ENCODE measurements at regions not wholly inside any gene's neighbourhood (a gene's known extent, or its start where the extent isn't known, plus 50 kb on each side); places are given as distances from the start of the nearest gene placed in this dataset.
"Not testable (repeated sequence)": the region's sequence is repeated elsewhere in the genome, so short reads cannot be mapped to it uniquely, and the experiment has no call there.

DNA sequence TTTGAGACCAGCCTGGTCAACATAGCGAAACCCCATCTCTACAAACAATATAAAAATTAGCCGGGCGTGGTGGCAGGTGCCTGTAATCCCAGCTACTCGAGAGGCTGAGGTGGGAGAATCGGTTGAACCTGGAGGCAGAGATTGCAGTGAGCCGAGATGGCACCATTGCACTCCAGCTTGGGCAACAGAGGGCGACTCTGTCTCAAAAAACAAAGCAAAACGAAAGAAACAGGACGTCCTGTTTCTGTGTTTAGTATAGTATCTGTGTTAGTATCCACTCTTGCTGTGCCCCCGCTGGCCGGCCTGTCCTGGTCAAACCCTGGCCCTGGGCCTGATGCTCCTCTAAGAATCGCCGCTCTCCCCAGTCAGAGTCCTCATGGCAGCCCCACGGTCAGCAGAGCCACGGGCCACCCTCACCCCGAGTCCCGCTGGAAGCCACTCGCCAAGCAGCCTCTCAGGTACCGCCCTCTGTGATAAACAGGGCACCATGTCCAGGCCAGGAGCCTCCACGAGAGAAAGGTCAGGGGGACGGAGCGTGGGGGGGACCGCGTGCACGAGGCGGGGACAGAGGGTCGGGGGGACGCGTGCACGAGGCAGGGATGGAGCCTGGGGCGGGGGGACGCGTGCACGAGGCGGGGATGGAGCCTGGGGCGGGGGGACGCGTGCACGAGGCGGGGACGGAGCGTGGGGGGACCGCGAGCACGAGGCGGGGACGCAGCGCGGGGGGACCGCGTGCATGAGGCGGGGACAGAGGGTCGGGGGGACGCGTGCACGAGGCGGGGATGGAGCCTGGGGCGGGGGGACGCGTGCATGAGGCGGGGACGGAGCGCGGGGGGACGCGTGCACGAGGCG is 384.5 kb downstream of the SMOC2 start:
- no peak for DNase-seq (ENCODE audit: low read depth)

DNA sequence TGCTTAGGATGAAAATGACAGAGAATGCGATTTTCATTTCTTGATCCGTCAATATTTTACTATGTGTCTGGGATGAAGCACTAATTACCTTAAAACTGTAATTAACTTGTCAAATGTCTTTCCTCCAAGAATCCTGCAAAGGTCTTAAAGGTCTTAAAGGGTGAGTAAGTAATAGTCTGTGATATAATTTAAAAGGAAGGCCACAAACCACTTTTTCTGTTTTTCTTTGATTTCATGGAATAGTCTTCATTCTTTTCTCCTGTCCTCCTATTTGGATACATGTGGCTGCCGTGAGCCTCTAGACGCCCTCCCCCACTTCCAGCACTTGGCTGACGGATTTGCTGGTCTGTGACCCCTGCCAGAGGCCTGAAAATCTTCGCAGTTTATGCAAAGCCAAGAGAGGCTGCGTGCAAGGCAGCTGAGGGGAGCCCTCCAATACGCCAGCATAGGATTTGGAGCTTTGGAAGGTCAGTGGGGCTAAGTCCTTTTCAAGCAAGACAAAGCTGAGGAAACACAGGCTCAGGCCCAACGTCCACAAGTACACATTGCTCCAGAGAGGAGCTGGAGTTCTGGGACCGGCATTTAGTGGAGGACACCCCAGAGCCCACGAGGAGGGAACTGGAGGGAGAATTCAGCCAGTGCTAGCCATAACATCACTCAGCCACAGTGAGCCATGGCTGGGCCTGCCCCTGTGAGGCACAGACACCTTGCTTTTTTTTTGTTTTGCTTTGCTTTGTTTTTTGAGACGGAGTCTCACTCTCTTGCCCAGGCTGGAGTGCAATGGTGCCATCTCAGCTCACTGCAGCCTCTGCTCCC is 382.6 kb downstream of the SMOC2 start:
- no peak for DNase-seq (ENCODE audit: low read depth)

DNA sequence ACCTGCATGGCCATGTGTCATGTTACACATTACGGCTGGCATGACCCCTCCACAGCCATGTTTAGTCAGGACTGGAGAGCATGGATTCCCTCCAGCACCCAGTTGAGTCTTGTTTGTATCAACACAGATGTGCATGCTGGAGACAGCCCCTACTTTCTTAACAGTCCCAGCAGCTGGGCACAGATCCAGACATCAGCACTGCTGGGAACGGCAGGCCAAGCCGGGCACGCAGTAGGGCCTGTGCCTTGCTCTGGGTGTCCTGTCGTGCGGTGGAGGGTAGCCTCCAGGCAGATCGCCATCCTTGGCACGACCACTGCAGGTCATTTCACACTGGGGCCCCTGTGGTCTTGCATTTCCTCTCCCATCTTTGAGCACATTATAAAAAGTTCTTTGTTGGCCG is 381.4 kb downstream of the SMOC2 start:
- DNase-seq (ENCODE audit: low read depth), result no peak

DNA sequence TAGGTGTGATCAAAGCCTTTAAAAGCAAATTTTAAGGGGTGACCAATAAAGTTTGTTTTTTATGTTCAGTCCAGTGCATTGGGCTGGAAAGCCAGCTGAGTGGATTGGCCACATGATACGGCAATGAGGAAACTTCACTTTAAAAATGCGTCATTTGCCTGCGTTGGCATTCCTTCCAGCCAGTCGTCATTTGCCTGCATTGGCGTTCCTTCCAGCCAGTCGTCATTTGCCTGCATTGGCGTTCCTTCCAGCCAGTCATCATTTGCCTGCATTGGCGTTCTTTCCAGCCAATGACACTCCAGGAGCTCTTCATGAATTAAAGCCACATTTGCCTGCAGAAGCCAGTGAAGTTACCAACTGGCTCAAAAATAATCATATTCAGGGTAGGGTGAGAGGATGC is 378.6 kb downstream of the SMOC2 start:
- DNase-seq (ENCODE audit: low read depth), result no peak

DNA sequence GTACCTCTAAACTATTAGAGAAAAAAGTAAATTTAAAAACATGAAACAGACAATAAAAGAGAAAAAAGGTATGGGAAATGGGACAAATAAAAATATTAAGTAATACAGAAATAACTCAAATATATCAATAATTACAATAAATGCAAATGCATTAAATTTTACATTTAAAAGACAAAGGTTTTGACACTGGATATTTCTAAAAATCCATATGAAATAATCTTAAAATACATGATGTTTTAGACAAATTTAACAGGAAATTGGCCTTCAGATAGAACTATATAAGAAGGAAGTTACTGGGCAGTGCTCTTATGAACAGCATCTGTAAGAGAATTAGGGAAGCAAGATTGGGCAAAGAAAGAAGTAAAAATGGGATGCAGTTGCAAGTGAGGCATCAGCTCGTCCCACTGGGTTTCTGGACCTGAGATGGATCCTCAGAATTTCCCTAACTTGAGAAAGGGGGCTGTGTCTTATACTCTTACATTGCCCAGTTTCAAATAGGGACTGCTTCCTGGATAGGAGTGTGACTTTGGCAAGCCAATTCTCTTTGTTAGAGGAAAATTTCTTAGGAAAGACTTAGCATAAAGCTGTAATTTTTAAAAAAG is 376.7 kb downstream of the SMOC2 start:
- no peak for DNase-seq (ENCODE audit: low read depth)

DNA sequence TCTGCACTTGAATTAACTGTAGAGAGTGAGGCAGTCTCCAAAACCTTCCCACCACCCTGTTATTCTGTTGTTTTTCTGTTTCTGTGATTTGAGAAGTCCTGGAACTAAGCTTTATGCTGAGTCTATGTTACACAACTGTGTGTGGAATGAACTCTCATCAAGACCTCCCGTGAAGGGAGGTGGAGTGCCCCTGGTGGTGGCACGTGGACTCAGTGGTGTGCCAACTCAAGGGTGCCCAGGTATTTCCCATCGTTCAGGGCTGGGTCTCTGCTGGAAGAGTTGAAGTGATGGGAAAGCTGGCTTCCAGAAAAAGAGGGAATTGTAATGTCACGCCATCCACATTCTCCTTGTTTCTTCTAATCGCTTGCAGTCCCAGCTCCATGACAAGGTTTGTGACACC is 374.2 kb downstream of the SMOC2 start:
- DNase-seq (ENCODE audit: low read depth), result no peak

DNA sequence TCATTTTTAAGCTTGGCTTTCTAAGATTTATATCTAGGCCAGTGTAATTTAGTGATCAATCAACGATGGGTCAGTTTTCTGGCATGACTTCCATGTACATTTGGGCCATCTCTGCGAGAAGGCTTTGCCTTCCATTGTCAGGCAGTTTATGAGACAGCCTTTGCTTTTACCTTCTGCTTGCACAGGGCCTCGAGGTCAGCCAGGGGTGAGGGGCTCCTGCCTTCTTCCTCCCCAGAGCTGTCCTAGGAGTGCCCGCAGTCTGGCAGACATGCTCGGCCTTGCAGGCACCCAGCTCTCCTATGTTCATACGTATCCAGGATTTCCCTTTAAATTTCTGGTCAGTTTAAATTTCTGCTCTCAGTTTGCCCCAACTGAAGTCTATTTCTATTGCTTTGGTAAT is 367.2 kb downstream of the SMOC2 start:
- no peak for DNase-seq (ENCODE audit: low read depth)

DNA sequence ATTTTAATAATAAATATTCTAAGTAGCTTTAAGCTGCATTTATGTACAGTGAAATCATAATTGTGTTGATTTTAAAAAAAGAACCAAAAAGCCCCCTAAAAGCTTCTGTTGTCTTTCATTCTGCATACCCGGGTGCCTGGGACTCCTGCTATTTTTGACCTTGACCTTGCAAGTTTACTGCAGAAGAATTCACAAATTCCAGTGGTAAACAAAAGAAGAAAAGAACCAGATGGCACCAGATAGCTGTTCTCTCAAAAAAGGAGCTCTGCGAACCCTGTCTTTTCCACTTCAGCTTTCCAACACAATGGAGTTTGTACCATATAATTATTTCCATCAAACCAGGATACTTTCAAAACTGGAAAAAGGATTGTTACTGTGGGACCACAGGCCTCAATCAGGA is 363.3 kb downstream of the SMOC2 start:
- no peak for DNase-seq (ENCODE audit: low read depth)

DNA sequence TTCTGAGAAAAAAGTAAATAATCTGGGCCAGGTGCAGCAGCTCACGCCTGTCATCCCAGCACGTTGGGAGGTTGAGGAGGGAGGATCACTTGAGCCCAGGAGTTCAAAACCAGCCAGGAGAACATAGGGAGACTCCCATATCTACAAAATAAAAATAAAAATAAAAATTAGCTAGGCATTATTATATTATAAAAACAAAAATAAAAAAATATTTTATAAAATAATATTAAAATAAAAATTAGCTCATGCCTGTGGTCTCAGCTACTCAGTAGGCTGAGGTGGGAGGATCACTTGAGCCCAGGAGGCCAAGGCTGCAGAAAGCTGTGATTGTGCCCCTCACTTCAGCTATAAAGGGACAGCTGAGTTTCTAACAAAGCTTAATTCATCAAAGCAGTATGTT is 362.9 kb downstream of the SMOC2 start:
- no peak for DNase-seq (ENCODE audit: low read depth)

DNA sequence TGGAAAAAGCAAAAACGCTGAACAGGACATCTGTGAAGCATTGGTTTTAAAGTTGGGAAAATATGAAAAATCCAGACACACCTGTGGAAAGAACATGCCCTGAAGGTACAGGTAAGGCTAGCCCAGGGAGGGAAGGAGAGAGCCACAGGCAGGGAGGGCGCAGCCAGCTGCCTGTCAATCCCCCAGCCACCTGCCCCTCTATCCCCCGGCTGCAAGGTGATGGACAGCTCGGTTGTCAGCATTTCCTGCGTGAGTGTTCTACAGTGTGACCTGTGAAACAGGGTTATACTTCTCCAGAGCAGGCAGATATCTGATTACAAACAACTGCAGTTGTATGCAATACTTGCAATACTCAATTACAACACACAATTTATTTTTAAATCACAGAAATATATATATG is 358.1 kb downstream of the SMOC2 start:
- no peak for DNase-seq (ENCODE audit: low read depth)

DNA sequence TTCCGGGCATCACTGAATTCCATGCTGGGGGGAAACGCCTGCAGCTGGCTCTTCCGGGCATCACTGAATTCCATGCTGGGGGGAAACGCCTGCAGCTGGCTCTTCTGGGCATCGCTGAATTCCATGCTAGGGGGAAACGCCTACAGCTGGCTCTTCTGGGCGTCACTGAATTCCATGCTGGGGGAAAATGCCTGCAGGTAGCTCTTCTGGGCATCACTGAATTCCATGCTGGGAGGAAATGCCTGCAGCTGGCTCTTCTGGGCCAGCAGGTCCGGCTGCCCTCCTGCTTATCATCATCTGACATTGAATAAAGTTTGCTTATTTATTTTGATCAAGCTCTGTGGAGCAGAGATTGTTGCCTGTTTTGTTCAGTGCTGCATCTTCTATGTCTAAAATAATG is 355.1 kb downstream of the SMOC2 start:
- no peak for DNase-seq (ENCODE audit: low read depth)

DNA sequence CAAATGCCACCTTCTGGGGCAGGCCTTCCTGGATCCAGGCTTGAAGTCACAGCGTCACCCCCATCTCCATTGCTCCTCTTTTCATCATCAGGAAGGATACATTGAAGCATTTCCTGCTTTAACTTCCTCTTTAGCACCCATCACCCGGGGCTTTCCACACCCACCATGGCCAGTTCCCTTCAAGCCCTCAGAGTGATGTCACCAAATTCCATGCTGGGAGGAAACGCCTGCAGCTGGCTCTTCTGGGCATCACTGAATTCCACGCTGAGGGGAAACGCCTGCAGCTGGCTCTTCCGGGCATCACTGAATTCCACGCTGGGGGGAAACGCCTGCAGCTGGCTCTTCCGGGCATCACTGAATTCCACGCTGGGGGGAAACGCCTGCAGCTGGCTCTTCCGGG is 354.6 kb downstream of the SMOC2 start:
- DNase-seq (ENCODE audit: low read depth), result not testable (repeated sequence)

DNA sequence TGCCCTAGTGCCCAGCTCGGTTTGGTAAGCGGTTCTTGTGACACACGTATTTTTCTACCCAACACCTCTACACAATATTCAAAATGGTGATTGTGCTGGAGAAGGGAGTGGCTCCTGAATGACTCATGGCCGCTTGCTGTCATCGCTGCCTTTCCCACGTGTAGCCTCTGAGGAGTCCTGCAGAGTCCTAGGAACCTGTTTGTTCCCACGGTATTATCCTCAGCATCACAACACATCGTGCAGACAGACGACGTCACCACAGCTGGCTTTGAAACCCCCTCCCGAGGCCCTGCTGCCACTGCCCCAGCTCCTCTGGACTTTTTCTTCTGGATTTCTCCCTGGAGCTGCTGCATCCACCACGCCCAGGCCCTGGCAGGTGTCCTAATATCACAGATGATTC is 353.5 kb downstream of the SMOC2 start:
- no peak for DNase-seq (ENCODE audit: low read depth)

DNA sequence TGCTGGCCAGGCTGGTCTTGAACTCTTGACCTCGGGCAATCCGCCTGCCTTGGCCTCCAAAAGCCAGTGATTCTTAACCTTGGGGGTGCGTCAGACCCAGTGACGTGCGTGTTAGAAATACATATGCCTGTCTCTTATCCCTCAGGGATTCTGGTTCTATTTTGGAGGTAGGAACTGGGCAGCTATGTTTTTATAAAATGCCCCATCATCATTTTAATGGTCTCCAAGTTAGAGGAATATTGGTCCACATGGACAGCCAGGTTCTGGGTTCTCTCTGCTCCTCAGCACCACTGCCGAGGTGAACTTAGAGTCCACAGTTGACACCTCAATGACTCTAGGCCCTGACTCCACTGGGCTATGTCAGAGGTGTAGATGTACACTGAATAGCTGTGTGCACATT is 352.7 kb downstream of the SMOC2 start:
- DNase-seq (ENCODE audit: low read depth), result no peak

DNA sequence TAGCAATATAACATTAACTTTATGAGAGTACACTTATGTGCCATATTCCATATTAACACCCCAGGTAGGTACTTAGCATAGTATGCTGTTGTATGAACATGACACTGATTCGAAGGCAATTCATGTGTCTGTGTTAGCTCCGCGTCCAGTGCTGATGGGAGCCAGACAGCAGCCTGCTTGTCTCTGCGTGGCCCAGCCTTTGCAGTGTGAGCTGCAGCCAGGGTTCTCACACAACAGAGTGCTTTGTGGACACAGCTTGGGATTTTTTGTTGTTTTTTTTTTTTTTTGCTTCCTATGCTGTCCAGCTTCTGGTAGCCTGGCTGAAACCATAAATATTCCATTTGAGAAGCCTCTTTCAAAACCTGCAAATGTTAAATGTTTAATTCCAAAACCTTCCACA is 350.9 kb downstream of the SMOC2 start:
- DNase-seq (ENCODE audit: low read depth), result no peak

DNA sequence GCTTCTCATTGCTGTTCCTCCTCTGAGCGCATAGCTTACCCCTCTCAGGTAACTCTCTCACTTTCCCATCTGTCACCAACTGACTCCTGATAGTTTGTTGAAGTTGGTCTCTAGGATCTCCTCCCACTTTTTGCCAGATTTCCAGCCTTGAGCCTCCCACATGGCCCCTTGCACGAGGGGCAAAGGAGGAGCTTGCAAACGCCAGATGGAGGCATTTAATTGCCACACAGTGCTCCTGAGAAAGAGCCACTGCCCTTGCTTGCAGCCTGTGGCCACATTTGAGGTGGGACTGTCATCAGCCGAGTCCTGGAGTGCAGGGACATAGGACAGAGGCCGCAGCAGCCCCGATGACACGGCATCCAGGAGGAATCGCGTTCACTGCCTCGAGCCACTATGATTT is 348.7 kb downstream of the SMOC2 start:
- DNase-seq (ENCODE audit: low read depth), result no peak

DNA sequence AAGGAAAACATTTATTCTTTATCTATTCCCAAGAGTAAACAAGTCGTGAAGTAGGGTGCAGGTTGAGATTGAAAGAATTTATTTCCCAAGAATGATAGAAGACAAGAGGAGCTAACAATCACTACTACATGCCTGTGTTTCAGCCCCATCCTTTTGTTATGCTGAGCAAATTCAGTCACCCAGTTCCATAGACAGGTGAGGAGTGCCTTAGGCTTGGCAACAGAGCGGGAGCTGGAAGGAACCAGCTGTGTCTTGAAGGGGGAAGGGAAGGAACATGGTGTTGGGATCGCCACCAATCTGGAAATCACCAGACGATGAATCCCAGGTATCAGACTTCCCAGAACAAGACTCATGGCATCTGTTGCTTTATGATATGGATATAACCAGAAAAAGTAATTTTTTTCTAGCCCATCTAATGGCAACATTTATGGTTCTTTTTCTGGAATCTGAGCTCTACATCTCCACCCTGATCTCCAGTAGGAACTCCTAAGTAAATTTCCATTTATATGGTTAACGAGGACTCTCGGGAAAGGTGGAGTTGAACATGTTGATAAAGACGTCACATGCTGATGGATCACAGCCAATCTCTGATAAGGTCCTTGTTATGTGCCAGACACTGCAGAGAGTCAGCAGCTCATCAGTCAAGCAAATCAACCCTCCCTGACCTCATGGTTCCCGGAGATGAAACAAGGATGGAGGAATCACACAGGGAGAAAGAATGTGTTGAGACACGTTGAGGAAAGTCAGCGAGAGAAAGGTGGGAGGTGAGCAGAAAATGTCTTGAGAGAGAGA is 344.9 kb downstream of the SMOC2 start:
- DNase-seq (ENCODE audit: low read depth), result no peak

DNA sequence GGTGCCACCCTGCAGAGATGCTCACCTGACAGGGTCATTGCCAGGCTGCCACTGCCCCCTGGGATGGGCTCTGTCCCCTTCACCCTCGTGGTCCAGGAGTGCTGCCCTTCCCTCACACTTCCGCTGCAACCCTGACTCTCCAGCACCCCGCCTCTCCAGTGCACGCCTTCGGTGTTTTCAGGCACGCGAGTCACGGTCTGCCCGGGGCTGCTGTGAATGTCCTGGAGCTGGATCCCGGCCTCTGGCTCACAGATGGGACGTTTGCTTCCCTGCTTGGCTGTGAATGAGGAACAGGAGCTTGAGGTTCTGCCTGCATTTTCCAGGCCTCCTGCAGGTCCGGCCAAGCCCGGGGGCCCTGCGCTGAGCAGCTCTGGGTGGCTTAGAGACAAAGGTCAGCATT is 343.4 kb downstream of the SMOC2 start:
- DNase-seq (ENCODE audit: low read depth), result no peak

DNA sequence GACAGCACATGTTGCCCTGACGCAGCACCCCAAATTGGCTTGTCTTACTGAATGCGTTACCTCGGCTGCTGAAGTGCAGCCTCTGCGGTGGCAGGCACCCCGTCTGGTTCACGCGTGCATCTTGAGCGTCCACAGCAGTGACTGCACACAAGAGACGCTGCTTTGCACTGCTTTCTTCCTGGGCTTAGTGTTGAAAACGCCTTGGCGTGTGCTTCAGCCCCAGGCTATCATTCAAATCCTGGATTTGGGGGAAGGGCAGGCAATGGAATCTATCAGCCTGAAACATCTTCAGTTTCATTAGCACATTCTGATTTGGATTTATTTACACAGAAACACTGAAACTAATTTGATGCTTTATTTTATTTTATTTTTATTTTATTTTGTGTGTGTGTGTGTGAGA is 342.7 kb downstream of the SMOC2 start:
- DNase-seq (ENCODE audit: low read depth), result no peak

DNA sequence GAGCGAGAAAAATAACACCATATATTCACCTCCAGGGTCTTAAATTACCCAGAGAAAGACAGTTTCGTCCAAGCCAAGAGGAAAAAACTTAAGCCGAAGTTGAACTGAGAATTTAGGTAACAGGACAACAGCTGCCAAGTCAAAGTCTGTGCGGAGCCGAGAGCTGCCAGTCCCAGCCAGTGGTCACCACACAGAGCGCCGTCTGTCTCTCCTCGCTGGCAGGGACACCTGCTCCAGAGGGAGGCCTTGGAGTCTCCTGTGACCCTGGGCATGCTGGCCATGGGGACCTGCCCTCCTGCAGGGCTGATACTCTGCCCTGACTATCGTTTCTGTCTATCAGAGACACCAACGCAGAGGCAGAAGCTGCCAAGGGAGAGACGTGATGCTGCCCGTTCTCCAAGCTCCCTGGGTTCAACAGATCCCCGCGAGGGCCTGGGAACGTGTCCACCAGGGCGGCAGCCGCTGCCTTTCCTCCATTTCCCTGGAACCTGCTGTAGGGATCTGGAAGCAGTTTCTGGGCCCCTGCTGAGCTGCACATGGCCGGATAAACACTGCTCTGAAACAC is 341.3 kb downstream of the SMOC2 start:
- no peak for DNase-seq (ENCODE audit: low read depth)

DNA sequence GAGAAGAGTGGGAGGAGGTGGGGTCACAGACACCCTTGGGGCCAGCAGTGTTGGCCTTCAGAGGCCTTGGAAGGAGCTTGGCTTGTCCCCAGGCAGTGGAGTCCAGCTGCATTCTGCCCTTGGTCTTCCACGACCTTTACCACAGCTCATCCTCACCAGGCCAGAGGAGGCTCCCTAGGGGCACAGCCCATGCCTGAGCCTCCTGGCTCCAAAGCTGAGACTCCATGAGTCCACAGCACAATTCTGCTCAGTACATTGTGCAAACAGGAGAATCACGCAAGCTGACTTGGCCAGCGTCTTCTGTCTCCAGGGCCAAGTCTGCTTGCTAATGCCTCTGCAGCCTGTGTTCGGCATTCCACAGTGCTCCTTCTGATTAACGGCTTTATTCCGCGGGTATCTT is 337.2 kb downstream of the SMOC2 start:
- DNase-seq (ENCODE audit: low read depth), result no peak

DNA sequence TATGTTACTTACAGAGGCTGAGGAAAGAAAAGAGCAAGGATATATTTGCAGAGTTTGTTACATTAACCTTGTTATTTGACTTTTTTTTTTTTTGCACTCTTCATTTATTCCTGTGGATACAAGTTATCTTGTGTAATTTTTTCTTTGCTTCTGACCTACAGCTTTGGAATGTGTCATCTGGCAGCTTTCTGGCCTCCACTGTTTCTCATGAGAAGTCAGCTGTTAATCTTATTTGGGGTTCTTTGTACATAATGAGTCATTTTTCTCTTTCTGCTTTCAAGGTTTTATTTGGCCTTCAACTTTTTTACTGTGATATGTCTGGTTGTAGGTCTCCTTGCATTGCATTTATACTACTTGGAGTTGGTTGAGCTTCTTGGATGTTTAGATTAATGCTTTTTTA is 333.4 kb downstream of the SMOC2 start:
- no peak for DNase-seq (ENCODE audit: low read depth)

All from GM04504 (cell line).